ENCODE measurements at regions not wholly inside any gene's neighbourhood (a gene's known extent, or its start where the extent isn't known, plus 50 kb on each side); places are given as distances from the start of the nearest gene placed in this dataset.
"Not testable (repeated sequence)": the region's sequence is repeated elsewhere in the genome, so short reads cannot be mapped to it uniquely, and the experiment has no call there.

DNA sequence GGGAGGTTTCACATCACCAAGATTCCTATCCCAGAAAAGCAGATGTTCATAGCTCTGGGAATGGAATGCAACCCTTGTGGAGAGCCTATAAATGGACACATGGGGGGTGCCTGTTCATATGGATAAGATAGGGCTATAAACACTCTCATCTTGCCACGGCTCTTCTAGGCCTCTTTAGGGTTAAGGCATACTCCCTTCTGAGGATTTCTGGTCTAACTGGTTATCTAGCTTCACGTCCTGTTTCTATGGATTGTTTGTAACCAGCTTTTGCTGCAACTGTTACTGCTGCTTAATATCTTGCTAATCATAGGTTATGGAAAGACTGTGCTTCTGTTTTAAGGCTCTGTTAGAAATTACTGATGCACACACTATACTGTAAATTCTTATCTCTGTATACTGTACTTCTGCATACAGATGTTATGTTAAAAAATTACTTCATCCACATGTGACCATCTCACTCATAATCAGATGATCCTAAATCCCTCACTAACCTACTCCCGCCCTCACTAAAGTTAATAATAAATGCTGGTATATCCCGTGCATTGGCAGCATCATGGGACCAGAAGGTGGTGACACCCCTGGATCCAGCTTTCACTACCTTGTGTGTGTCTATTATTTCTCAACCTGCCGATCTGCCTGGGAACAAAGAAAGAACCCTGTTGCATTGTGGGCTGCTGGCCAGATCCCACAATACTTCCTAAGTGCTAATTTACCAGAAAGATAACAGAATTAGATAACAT, 68.7 kb downstream of the PRKAB2 start:
- not testable (repeated sequence) for DNase-seq

DNA sequence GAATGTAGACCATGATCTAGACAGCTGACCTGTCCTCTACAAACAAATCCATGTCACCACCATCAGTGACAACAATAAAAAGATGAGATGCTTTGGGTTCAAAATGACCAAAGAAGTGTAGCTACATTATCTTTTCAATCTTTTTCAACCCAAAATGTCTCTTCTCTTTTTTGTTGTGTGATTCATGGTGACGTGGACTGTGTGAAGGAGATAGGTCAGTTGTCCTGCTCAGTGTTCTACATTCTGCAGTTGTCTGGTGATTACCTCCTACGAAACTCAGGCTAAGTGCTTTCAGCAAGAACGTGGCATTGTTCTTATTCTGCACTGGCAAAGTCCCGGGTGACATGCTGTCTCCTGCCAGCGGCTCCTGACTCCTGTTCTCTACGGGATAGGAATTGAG, 73.1 kb downstream of the PRKAB2 start:
- no peak for DNase-seq

DNA sequence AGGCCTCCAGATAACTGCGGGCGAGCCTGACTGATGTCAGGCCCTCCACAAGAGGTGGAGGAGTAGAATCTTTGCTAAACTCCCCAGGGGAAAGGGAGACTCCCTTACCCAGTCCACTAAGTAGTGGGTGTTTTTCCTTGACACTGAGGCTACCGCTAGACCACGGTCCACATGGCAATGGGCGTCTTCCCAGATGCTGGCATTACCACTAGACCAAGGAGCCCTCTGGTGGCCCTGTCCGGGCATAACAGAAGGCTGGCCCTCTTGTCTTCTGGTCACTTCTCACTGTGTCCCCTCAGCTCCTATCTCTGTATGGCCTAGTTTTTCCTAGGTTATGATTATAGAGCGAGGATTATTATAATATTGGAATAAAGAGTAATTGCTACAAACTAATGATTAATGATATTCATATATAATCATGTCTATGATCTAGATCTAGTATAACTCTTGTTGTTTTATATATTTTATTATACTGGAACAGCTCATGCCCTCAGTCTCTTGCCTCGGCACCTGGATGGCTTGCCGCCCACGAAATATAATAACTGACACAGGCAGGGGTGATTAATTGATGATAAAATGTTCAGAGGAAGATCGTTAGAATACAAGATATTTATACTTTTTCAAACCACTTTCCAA, 73.8 kb downstream of the PRKAB2 start:
- DNase-seq, result peak; percentile 3

DNA sequence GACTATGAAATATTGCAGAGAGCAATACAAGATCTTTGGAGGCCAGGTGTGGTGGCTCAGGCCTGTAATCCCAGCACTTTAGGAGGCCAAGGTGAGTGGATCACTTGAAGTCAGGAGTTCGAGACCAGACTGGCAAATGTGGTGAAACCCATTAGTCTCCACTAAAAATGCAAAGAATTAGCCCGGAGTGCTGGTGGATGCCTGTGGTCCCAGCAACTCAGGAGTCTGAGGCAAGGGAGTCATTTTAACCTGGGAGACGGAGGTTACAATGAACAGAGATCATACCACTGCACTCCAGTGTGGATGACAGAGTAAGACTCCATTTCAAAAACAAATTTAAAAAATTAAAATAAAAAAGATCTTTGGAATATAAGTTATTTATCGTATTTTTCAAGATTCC, 76.6 kb downstream of the PRKAB2 start:
- DNase-seq, result no peak

DNA sequence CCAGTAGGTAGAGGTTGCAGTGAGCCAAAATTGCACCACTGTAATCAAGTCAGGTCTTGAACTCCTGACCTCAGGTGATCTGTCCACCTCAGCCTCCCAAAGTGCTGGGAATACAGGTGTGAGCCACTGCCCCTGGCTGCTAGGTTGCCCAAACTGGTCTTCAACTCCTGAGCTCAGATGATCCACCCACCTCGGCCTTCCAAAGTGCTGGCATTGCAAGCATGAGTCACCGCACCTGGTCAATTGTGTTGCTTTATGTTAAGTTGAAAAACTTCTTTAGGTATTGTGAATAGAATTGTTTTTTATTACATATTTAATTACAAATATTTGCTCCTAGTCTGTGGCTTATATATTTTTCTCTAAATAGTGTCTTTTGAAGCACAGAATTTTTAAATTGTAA, 80.5 kb downstream of the PRKAB2 start:
- DNase-seq, result no peak

DNA sequence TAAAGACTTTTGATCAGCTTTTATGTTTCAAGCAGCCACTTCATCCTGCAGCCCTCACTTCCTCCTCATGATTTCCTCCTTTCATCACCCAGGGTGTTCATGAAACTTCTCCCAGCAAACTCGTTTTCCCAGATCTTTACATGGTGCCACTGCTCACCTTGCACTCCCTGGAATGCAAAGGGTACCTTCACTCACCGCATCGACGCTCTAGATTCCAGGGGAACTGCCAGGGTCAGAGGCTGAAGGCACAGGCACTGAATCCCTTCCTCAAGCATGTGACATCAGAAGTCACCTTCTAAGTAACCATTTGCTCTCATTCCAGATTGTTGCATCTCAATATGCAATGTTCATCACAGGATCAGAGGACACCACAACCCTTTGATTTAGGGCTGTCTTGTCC, 82.8 kb downstream of the PRKAB2 start:
- DNase-seq, result no peak

DNA sequence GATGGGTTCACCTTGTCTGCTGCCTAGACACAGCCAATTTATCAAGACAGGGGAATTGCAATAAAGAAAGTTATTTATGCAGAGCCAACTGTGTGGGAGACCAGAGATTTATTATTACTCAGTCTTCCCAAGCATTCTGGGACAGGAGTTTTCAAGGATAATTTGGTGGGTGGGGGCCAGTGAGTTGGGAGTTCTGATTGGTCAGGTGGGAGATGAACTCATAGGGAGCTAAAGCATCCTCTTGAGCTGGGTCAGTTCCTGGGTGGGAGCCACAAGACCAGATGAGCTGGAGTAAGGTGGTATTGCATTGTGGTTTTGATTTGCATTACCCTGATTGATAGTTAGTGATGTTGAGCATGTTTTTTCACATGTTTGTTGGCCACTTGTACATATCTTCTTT, 86.1 kb downstream of the PRKAB2 start:
- DNase-seq, result no peak

DNA sequence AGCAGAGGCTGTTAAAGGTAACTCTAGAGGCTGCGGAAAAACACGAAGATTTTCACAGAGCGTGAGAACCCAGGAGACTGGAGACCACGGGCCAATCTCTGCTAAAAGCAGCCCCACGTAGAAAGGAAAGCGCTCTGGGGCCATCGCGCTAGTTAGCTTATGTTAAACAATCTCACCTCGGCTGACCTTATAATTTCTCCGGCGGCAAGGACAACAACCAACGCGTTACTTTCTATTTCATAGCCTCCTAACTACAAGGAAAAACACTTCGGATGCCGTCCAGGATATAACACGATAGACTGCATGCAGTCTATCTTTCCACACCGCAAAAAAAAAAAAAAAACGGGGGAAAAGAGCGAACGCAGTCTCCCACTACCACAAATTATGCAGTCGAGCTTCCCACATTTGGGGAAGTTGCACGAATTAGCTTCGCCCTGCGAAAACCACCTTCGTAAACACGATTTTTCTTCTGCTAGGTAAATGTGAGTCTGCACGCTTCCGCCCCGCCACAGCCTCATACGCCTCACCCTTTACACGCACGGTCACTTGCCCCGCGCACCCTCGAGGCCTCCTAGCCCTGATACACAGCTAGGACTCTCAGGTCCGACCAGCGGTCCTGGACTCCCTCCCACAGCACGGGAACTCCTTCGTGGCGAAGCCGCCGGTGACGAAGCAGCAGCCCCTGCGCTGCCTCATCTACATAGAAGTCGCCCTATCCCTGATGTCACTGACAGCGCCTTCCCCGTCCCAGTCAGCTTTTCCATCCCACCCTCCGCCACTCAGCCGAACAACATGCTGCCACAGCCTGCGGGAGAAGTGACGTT, 87.8 kb downstream of the PRKAB2 start:
- peak; percentile 40 for DNase-seq

DNA sequence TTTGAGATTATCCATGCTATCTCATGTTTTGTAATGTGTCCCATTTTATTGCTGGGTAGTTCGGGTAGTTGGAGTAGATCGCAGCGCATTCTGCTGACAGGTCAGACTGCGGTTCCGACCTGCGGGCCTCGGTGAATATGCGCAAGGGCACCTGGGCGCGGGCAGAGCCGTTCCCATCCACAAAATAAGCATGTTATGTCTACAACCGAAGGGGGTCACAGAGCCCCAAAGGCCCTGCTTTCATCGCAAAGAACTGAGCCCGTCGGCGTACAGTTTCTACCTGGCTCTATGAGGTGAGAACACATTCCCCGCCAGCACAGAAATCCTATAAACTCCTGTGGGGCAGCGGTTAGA, 88.4 kb downstream of the PRKAB2 start:
- DNase-seq, result no peak

DNA sequence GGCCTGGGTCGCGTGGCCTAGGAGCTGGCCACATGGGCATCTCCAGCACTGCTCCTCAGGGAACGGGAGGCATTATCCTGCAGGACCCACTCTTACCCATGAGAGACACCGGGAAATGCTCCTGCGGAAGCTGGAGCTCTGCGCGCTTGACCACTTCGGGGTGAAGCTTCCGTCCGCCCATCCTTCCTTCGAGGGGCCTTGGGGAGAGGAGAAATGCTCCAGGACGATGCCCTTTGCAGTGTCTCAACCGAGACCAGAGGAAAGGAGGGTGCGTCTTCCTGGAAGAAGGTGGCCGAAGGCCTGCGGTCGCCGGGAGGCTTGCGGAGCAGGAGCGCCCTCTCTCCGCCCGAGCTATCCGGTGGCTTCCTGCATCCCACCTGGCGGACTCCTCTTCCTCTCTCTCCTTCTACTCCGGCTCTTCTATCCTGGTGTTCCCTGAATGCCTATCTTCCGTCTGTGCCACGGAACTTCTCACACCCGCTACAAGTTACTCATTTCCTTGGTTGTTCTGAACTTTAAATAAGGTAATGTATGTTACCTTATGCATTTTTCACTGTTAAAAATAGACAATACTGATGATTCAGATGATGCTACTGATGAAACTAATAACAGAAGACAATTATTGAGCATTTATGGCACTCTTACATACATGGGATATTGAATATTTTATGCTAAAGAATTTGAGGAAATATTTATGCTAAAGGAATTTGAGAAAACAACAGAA, 91.4 kb downstream of the PRKAB2 start:
- DNase-seq, result no peak

DNA sequence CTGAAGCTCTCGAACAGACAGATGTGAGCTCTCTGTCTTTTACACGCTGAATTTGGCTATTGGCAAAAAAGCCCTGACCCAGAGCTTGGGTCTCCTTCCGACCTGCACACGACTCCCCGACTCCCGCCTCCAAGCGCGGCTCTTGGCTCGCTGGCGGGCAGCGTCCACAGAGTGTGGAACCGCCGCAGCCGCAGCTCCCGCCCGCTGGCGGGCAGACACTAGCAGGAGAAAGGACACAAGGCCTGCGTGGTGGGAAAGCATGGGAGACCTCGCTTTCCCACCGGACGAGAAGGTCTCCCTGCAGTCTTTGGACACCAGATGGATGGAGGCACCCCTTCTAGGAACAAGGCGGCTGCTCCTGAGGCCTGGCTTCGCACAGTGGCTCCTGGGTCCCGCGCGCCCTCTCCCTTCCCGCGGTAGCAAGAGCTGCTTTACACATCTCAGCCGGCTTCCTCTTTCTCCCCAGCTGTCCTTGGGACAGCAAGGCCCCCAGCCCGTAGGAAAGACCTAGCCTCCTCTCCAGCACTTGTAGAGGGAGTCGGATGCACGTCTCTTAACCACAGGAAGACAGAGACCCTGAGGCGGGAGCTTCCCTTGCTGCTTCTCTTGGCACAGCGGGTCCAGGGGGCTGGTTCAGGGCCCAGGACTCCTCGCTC, 92.1 kb downstream of the PRKAB2 start:
- no peak for DNase-seq

DNA sequence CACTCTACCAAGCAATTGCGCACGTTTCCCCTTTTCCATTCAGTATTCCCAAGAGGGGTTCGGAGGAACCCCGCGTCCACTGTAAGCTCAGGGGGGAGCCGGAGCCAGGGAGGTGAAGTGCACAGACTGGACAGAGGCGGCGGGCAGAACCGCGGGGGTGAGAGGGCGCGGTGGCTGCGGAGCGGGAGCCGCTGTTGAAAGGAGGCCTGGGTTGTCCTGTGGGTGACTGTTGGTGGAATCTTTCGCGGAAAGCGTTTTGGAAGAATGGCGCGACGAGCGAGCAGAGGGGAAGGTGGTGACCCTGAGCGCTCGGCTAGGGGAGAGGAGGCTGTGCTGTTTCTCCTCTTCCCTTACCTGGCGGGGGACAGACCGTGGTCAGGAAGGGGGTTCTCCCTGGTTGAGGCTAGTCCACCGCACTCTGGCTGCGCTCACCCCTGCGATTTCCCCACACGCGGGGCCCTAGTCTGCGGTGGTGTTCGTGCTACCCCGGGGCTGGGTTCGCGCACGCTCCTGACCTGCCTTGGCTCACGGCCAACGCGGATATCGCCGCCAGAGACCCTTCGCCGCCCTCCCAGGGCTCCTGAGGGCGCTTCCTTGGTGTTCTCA, 92.8 kb downstream of the PRKAB2 start:
- no peak for DNase-seq

DNA sequence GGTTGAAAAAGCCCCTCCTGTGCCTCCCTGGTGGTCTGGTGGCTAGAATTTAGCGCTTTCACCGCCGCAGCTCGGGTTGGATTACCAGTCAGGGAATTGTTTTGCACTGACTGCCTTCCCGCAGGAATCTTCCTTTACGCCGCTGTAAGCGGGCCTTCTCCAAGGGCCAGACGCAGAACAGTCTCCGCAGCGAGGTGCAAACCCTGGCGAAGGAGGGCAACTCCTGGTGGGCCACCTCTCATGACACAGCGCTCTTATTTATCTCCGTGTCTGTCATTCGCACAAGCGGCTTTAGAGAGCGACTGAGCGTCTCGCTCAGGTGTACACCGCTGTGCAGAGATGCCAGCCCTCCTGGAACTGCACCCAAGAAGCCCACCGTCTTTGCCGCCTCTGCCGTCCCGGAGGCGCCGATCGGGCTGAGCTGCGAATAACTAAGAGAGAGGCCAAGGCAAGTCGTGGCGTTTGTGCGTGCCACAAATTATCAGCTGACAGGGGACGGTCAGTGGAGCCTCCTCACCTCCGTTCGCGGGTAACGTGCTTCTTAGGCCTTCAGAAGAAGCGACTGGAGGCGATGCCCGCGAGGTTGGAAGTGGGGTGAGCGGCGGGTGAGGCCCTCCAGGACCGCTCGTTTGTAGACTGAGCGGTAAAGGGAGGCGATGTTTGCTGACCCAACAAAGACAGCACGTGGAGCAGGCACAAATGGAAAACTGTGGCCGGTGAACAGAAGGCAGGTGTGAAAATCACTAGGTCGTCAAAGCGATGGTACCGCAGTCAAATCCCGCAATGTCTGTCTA, 93.5 kb downstream of the PRKAB2 start:
- DNase-seq, result no peak

DNA sequence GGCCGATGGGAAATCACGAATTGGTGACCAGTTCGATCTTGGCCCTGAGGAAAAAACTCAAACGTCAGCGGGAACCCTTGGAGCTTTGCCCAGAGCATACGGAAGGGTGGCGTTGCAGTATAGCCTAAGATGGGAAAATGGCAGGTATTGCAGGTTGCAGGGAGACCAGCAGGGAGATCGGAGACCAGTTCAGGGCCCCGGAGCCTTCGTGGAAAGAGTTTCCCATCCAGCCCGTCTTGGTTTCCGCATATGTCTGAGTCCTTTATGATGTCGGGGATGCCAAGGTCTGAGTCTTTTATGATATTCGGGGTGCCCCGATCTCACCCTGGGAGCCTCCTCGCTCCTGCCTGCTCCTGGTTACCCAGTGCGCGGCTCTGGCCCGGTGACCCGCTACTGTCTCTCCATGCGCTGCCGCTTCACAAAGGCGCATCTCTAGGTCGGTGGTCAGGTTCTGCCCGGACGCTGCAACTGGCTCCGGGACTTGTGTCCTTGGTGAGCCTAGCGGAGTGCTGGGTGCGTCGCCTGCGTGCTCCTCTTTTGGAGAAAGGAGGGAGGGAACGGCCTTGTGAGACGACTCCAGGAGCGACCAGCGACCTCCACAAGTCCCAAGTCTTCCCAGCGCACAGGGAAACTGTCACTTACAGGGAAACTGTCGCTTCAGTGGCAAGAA, 94.2 kb downstream of the PRKAB2 start:
- DNase-seq, result no peak

DNA sequence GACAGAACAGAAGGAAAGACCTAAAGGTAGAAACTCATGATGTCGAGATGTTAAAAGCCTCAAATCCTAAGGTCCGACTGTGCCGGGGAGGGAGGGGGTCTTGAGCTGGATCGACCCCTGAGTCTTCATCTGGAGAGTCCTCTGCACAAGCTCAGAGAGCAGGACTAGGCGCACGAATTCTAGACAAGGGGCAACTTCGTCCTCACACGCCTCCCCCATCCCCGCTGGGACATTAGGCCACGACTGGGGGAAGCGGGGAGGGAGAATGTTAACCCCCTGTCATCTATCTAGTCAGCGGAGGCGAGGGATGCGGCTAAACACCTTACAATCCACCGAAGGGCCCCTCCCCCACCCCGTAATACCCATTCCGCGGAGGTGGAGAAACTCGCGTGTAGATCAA, 94.7 kb downstream of the PRKAB2 start:
- DNase-seq, result no peak

DNA sequence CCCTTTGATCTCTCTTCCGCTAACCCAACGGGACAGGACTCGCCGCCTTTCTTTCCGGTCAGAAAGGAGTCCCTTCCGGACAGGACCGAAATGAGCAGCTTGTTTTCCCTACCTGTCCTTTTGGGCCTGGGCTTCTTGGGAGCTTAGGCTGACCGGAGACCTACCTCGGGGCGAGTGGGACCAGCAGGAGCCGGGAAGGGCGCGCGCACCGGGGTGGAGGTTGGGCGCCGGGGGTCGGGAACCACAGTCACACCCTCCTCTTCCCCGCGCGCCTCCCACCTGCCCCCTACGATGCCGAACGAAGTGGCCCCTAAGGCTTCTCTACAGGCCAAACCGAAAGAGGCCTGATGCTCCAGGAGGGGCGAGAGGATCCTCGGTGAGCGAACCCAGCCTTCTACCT, 95.2 kb downstream of the PRKAB2 start:
- DNase-seq, result no peak

DNA sequence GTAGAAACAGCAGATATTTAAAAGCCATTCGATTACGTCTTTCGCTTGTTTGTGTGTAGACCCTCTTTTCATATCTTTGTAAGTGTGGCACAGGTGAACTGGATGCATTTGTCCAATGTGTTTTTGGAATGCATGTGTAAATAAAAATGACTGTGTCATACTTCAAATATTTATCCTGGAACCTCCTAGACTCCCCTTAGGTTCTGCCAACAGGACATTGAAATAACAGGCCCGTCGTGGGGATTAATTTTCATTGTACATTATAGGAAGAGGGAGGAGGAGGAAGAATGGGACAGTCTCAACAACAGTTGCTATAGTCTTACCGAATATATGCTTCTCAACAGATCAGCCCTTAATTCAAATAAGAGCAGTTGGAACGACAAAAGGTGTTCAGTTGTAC, 95.8 kb downstream of the PRKAB2 start:
- DNase-seq, result no peak

DNA sequence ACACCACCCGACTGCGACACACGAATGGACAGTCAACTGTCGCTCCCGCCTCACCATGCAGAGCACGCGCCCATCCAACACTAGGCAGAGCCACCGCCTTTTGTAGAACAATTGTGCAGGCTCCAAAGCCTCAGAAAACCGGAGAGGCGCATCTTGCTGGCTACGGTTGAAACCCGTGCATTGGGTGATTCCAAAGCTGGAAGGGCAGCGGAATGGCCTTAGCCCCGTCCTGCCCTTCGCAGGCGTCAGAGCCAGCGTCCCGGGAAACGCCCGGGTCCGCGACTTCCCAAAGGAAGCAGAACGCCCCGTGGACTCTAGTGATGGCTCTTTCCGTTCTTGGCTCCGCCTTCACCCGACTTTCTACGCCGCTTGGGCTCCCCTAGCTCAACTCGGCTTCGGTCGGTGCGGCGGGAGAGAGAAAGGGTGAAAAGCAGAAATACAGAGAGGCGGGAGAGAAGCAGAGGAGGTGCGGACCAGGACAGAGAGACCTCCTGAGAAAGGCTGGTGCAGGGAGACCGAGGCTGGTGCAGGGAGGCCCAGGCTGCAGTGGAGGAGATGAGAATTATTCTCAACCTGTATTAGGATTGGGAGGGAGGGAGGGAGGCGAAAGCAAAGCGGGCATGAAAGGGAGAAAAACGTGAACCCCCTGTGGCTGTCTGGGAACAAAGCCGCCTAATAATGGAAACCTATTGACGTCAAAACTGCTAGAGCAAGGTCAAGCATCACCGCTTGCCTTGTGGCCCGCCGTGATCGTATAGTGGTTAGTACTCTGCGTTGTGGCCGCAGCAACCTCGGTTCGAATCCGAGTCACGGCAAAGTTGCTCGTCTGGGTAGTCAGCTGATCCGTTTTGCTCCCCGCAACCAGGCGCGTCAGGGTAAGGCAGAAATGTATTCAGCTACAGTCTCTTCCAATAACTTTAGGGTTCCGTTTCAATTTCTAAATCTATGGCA, 99.5 kb downstream of the PRKAB2 start:
- no peak for DNase-seq

DNA sequence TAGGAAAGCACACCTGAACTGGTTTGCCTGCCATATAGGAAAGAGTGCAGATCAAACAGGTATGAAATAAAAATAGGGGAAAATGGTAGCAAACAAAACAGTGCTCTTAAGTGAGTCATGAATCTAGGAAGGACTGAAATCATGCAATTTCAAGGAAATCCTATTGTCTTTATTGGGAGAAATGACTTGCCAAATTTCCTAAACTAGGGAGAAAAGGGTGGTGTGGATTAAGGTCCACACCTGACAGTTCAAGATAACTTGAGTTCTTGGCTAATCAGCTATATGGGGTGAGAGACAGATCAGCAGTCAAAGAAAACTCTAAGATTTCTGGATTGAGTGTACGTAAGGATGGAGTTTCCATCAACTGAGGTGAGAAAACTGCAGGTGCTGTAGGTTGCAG, 101.1 kb downstream of the PRKAB2 start:
- no peak for DNase-seq

DNA sequence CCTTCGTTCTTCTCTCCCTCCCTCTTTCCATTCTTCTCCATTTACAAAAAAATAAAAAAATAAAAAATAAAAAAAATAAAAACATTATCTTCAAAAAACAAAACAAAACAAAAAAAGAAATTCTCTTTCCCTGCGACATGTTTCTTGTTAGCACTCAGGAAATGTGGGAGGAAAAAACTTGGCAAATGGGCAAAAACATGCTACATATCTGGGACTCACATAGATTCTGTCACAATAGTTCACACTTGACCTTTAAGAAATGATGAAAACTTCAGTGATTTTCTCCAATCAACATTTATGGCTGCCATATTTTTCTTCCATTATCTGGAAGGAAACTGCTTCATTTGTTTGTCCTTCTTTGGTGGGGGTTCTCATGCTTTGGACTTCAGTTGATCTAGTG, 109.3 kb downstream of the PRKAB2 start:
- no peak for DNase-seq

Data from NCI-H2029 (cell line).